ENCODE measurements at regions not wholly inside any gene's neighbourhood (a gene's known extent, or its start where the extent isn't known, plus 50 kb on each side); places are given as distances from the start of the nearest gene placed in this dataset.

GRCh38 chr17:65332779-65333178 lies 195.6 kb downstream of the RGS9 start:
- no peaks in the 10 kb centered on the region for H3K4me1 ChIP-seq
- no peaks in the 10 kb centered on the region for H3K36me3 ChIP-seq
- H3K4me3 ChIP-seq (ENCODE audit: low read depth, low read length): no peak overlapping the region
- TF ChIP-seq CTCF (IDR thresholded peaks at IDR 0.05; ENCODE audit: low read depth, low read length): no peak
- no peaks in the 10 kb centered on the region for H3K9me3 ChIP-seq
- H3K27me3 ChIP-seq: peaks cover 23% of the 10 kb centered on the region
- DNase-seq: no peak

- H3K36me3 ChIP-seq: no peaks in the 10 kb centered on the region
- no peak for TF ChIP-seq CTCF (IDR thresholded peaks at IDR 0.05; ENCODE audit: low read depth, low read length)
- no peak for DNase-seq
- no peak overlapping the region for H3K4me3 ChIP-seq (ENCODE audit: low read depth, low read length)
- no peaks in the 10 kb centered on the region for H3K9me3 ChIP-seq
- peaks cover 23% of the 10 kb centered on the region for H3K27me3 ChIP-seq
- H3K4me1 ChIP-seq: no peaks in the 10 kb centered on the region
Observed at GRCh38 chr17:65332375-65332774, 195.2 kb downstream of the RGS9 start.

GRCh38 chr17:65328567-65328966 lies 191.4 kb downstream of the RGS9 start:
- H3K27me3 ChIP-seq: peaks cover 20% of the 10 kb centered on the region
- no peak for TF ChIP-seq CTCF (IDR thresholded peaks at IDR 0.05; ENCODE audit: low read depth, low read length)
- no peaks in the 10 kb centered on the region for H3K9me3 ChIP-seq
- H3K4me3 ChIP-seq (ENCODE audit: low read depth, low read length): no peak overlapping the region
- no peak for DNase-seq
- no peaks in the 10 kb centered on the region for H3K36me3 ChIP-seq
- H3K4me1 ChIP-seq: no peaks in the 10 kb centered on the region

- Histone ChIP-seq H3K27me3 (peaks cover 11% of the 10 kb centered on the region; the same call in 1 of the 2 replicates), H3K4me3 (ENCODE audit: low read depth, low read length) (no peak overlapping the region), H3K4me1 (no peaks in the 10 kb centered on the region), H3K36me3 (no peaks in the 10 kb centered on the region), H3K9me3 (no peaks in the 10 kb centered on the region)
- no peak for TF ChIP-seq CTCF (IDR thresholded peaks at IDR 0.05; ENCODE audit: low read depth, low read length)
- DNase-seq: no peak
Observed at GRCh38 chr17:65324611-65325342, 187.6 kb downstream of the RGS9 start.

GRCh38 chr17:65323049-65323448 lies 185.9 kb downstream of the RGS9 start:
- DNase-seq: no peak
- no peaks in the 10 kb centered on the region for H3K9me3 ChIP-seq
- H3K36me3 ChIP-seq: no peaks in the 10 kb centered on the region
- peaks cover 11% of the 10 kb centered on the region; the same call in 1 of the 2 replicates for H3K27me3 ChIP-seq
- no peak for TF ChIP-seq CTCF (IDR thresholded peaks at IDR 0.05; ENCODE audit: low read depth, low read length)
- no peaks in the 10 kb centered on the region for H3K4me1 ChIP-seq
- H3K4me3 ChIP-seq (ENCODE audit: low read depth, low read length): no peak overlapping the region

GRCh38 chr17:65320820-65321219 lies 183.7 kb downstream of the RGS9 start:
- no peak for DNase-seq
- TF ChIP-seq CTCF (IDR thresholded peaks at IDR 0.05; ENCODE audit: low read depth, low read length): no peak
- Histone ChIP-seq H3K9me3 (no peaks in the 10 kb centered on the region), H3K27me3 (peaks cover 26% of the 10 kb centered on the region), H3K36me3 (no peaks in the 10 kb centered on the region), H3K4me3 (ENCODE audit: low read depth, low read length) (no peak overlapping the region), H3K4me1 (no peaks in the 10 kb centered on the region)
